GM12878 (cell line): ENCODE measurements at regions not wholly inside any gene's neighbourhood (a gene's known extent, or its start where the extent isn't known, plus 50 kb on each side); places are given as distances from the start of the nearest gene placed in this dataset.

ENCODE experiments used
- ATAC-seq: fragments of 200-7000 bp; cut with Tn5 transposase; 3 replicates; pipeline ENCODE4 v1.9.1; 2020; ENCODE audit warnings: mild to moderate bottlenecking, moderate library complexity
- BruUV-seq: library from RNA; stranded (reverse); fragments of 400-500 nt; replicated peaks from 2 replicates; lab custom pipeline; 2021; lab: Mats Ljungman, UMichigan
- CTCF ChIA-PET: fragments of 300-600 bp; sonication (Branson Sonifier 250); formaldehyde crosslinking; extraction: SDS; loops from one replicate; lab custom pipeline; 2021; ENCODE audit warnings: inconsistent platforms; lab: Yijun Ruan, JAX
- POLR2A ChIA-PET: fragments of 350-600 bp; formaldehyde crosslinking; extraction: SDS; loops from one replicate; lab custom pipeline; 2021; ENCODE audit warnings: inconsistent platforms; lab: Charles Lee
- RAD21 ChIA-PET: fragments of 300-600 bp; sonication (Branson Sonifier 250); formaldehyde crosslinking; loops from one replicate; lab custom pipeline; 2023; ENCODE audit warnings: antibody characterized with exemption; ENCODE audit not compliant: unreplicated experiment; lab: Charles Lee
- SMC1A ChIA-PET: fragments of 300-600 bp; sonication (Branson Sonifier 250); formaldehyde crosslinking; loops from one replicate; lab custom pipeline; 2023; ENCODE audit not compliant: unreplicated experiment, uncharacterized antibody; lab: Charles Lee
- DNase-seq: peaks from one replicate; pipeline ENCODE4 v3.0.0-alpha.2; 2011; ENCODE audit warnings: low read depth, low spot score
- FAIRE-seq: peaks from 3 replicates; lab custom pipeline; 2011; peaks lifted over from hg19 to GRCh38; lab: Jason Lieb, UNC
- H2AFZ ChIP-seq: 2 replicates; pipeline ENCODE4 v1.6.0; 2011; ENCODE audit warnings: low read depth, low read length, control low read depth; ENCODE audit not compliant: control insufficient read depth
- H3K27ac ChIP-seq: 2 replicates; pipeline ENCODE4 v1.5.1; 2011; ENCODE audit warnings: control low read depth; ENCODE audit not compliant: control insufficient read depth, insufficient read depth
- H3K27me3 ChIP-seq, 2 experiments: replicated peaks in 1 of 2; 2 replicates each; pipeline versions ENCODE4 v1.6.0 to v1.6.1; 2011; ENCODE audit warnings: low read length in 1 of 2; ENCODE audit not compliant: control insufficient read depth in 2 of 2, insufficient read depth in 2 of 2
- H3K36me3 ChIP-seq, 2 experiments: 2 replicates each; pipeline ENCODE4 v1.5.1; 2011; ENCODE audit warnings: low read length in 1 of 2; ENCODE audit not compliant: control insufficient read depth in 2 of 2, insufficient read depth in 2 of 2
- H3K4me1 ChIP-seq: 2 replicates; pipeline ENCODE4 v1.6.1; 2011; ENCODE audit warnings: mild to moderate bottlenecking, low read length, moderate library complexity, mixed read lengths; ENCODE audit not compliant: control insufficient read depth, insufficient read depth
- H3K4me2 ChIP-seq: 2 replicates; pipeline ENCODE4 v1.6.0; 2011; ENCODE audit warnings: control low read depth; ENCODE audit not compliant: control insufficient read depth, insufficient read depth
- H3K4me3 ChIP-seq: fragments of 200-600 bp; sonication (generic); 2 replicates; pipeline ENCODE4 v1.5.1; 2016
- H3K79me2 ChIP-seq: 2 replicates; pipeline ENCODE4 v1.6.0; 2011; ENCODE audit warnings: low read length; ENCODE audit not compliant: control insufficient read depth, insufficient read depth
- H3K9ac ChIP-seq: 2 replicates; pipeline ENCODE4 v1.8.0; 2011; ENCODE audit warnings: low read length, control low read depth, mixed read lengths; ENCODE audit not compliant: control insufficient read depth, insufficient read depth
- H3K9me3 ChIP-seq: replicated peaks from 3 replicates; pipeline ENCODE4 v1.5.1; 2011; ENCODE audit warnings: mild to moderate bottlenecking, low read length; ENCODE audit not compliant: control insufficient read depth, insufficient read depth
- H4K20me1 ChIP-seq: 2 replicates; pipeline ENCODE4 v1.6.0; 2011; ENCODE audit not compliant: control insufficient read depth, insufficient read depth
- CHD1 ChIP-seq: IDR thresholded peaks from 2 replicates; pipeline ENCODE4 v1.6.1; 2012; ENCODE audit warnings: low read depth, low read length, improper control_type of control experiment
- ESRRA ChIP-seq: IDR thresholded peaks from 2 replicates; pipeline ENCODE4 v1.6.1; 2012; ENCODE audit warnings: mild to moderate bottlenecking, low read length, improper control_type of control experiment
- HDGF ChIP-seq: fragments of 450-650 bp; IDR thresholded peaks from 2 replicates; pipeline ENCODE4 v1.6.1; 2016; ENCODE audit warnings: antibody characterized with exemption
- NFXL1 ChIP-seq: fragments of 450-650 bp; IDR thresholded peaks from 2 replicates; pipeline ENCODE4 v1.6.1; 2017; ENCODE audit warnings: antibody characterized with exemption, mild to moderate bottlenecking, borderline replicate concordance
- NFYB ChIP-seq: IDR thresholded peaks from 2 replicates; pipeline ENCODE4 v1.6.1; 2011; ENCODE audit warnings: low read depth, mild to moderate bottlenecking, low read length, improper control_type of control experiment, moderate library complexity; ENCODE audit not compliant: insufficient read depth
- POLR2AphosphoS5 ChIP-seq: IDR thresholded peaks from 2 replicates; pipeline ENCODE4 v1.6.1; 2011; ENCODE audit warnings: mild to moderate bottlenecking, low read length, inconsistent platforms
- RB1 ChIP-seq: fragments of 450-650 bp; formaldehyde crosslinking; IDR thresholded peaks from 2 replicates; pipeline ENCODE4 v1.6.1; 2017; ENCODE audit warnings: mild to moderate bottlenecking, borderline replicate concordance
- RELB ChIP-seq: fragments of 450-650 bp; IDR thresholded peaks from 2 replicates; pipeline ENCODE4 v1.6.1; 2017; ENCODE audit warnings: low read depth, mild to moderate bottlenecking, moderate library complexity
- SMARCA5 ChIP-seq: fragments of 450-650 bp; IDR thresholded peaks from 2 replicates; pipeline ENCODE4 v1.6.1; 2017; ENCODE audit warnings: mild to moderate bottlenecking
- WRNIP1 ChIP-seq: IDR thresholded peaks from 2 replicates; pipeline ENCODE4 v1.6.1; 2011; ENCODE audit warnings: low read depth, low read length, improper control_type of control experiment, borderline replicate concordance
- ZNF207 ChIP-seq: fragments of 450-650 bp; IDR thresholded peaks from 2 replicates; pipeline ENCODE4 v1.6.1; 2014; ENCODE audit warnings: antibody characterized with exemption, mild to moderate bottlenecking, borderline replicate concordance
- WGBS: methylation state at CpG from one replicate; pipeline ENCODE4 v1.1.6; 2016; ENCODE audit warnings: low lambda C conversion rate; ENCODE audit not compliant: insufficient replicate concordance, insufficient coverage; ENCODE audit errors: missing lambda C conversion rate; 5-methylcytosine and 5-hydroxymethylcytosine counted together
- in situ Hi-C: fragments of 300-500 bp; cut with MboI; formaldehyde crosslinking; loops from 9 replicates; pipeline ENCODE4 v1.14.3; 2018; ENCODE audit warnings: mixed read lengths
- intact Hi-C: fragments of 100-400 bp; cut with micrococcal nuclease; formaldehyde crosslinking; loops from one replicate; pipeline ENCODE4 v1.14.2; 2022; ENCODE audit not compliant: unreplicated experiment
- TF ChIP-seq, protein P1 (sequence below): fragments of 450-650 bp; IDR thresholded peaks from 2 replicates; pipeline ENCODE4 v1.6.1; 2017; ENCODE audit warnings: antibody characterized with exemption, mild to moderate bottlenecking, moderate library complexity
- TF ChIP-seq, protein P2 (sequence below): IDR thresholded peaks from 2 replicates; pipeline ENCODE4 v1.6.1; 2012; ENCODE audit warnings: low read depth, low read length, improper control_type of control experiment
- TF ChIP-seq, protein P3 (sequence below): fragments of 450-650 bp; conservative IDR thresholded peaks from 2 replicates; pipeline ENCODE4 v1.6.1; 2017; ENCODE audit warnings: mild to moderate bottlenecking, moderate library complexity
- TF ChIP-seq, protein P4 (sequence below): fragments of 150-350 bp; IDR thresholded peaks from 2 replicates; pipeline ENCODE4 v1.6.1; 2016; ENCODE audit warnings: low read depth, low read length

GRCh38 chr13:105063676-105064075 is 1471.8 kb downstream of the EFNB2 start:
- in situ Hi-C loops (no loop called here), intact Hi-C loops (no loop called here)
- Histone ChIP-seq H3K27ac (no peak overlapping the region), H4K20me1 (no peaks in the 10 kb centered on the region), H3K9me3 (no peaks in the 10 kb centered on the region), H3K4me3 (no peak overlapping the region), H3K27me3 (no peaks in the 10 kb centered on the region), H3K9ac (no peak overlapping the region), H3K36me3 (no peaks in the 10 kb centered on the region), H3K4me1 (no peaks in the 10 kb centered on the region), H3K4me2 (no peak overlapping the region), H2AFZ (no peak overlapping the region), H3K79me2 (no peaks in the 10 kb centered on the region)
- CTCF ChIA-PET: no interaction called here
- RAD21 ChIA-PET: no interaction called here
- POLR2A ChIA-PET: no interaction called here
- no peak for ATAC-seq
- FAIRE-seq: no peak
- BruUV-seq: no TSS peak
- no peak for DNase-seq
- SMC1A ChIA-PET: no interaction called here
- 23% methylated on average over 5 of the region's 5 CpGs for WGBS
- TF ChIP-seq WRNIP1 (no peak), RB1 (no peak), ZNF207 (no peak), NFYB (no peak), NFXL1 (no peak), RELB (no peak), POLR2AphosphoS5 (no peak), CHD1 (no peak), HDGF (no peak), ESRRA (no peak), SMARCA5 (no peak)
- TF ChIP-seq, protein P1, sequence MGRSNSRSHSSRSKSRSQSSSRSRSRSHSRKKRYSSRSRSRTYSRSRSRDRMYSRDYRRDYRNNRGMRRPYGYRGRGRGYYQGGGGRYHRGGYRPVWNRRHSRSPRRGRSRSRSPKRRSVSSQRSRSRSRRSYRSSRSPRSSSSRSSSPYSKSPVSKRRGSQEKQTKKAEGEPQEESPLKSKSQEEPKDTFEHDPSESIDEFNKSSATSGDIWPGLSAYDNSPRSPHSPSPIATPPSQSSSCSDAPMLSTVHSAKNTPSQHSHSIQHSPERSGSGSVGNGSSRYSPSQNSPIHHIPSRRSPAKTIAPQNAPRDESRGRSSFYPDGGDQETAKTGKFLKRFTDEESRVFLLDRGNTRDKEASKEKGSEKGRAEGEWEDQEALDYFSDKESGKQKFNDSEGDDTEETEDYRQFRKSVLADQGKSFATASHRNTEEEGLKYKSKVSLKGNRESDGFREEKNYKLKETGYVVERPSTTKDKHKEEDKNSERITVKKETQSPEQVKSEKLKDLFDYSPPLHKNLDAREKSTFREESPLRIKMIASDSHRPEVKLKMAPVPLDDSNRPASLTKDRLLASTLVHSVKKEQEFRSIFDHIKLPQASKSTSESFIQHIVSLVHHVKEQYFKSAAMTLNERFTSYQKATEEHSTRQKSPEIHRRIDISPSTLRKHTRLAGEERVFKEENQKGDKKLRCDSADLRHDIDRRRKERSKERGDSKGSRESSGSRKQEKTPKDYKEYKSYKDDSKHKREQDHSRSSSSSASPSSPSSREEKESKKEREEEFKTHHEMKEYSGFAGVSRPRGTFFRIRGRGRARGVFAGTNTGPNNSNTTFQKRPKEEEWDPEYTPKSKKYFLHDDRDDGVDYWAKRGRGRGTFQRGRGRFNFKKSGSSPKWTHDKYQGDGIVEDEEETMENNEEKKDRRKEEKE: no peak
- TF ChIP-seq, protein P2, sequence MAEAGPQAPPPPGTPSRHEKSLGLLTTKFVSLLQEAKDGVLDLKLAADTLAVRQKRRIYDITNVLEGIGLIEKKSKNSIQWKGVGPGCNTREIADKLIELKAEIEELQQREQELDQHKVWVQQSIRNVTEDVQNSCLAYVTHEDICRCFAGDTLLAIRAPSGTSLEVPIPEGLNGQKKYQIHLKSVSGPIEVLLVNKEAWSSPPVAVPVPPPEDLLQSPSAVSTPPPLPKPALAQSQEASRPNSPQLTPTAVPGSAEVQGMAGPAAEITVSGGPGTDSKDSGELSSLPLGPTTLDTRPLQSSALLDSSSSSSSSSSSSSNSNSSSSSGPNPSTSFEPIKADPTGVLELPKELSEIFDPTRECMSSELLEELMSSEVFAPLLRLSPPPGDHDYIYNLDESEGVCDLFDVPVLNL: no peak
- TF ChIP-seq, protein P3, sequence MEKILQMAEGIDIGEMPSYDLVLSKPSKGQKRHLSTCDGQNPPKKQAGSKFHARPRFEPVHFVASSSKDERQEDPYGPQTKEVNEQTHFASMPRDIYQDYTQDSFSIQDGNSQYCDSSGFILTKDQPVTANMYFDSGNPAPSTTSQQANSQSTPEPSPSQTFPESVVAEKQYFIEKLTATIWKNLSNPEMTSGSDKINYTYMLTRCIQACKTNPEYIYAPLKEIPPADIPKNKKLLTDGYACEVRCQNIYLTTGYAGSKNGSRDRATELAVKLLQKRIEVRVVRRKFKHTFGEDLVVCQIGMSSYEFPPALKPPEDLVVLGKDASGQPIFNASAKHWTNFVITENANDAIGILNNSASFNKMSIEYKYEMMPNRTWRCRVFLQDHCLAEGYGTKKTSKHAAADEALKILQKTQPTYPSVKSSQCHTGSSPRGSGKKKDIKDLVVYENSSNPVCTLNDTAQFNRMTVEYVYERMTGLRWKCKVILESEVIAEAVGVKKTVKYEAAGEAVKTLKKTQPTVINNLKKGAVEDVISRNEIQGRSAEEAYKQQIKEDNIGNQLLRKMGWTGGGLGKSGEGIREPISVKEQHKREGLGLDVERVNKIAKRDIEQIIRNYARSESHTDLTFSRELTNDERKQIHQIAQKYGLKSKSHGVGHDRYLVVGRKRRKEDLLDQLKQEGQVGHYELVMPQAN: no peak
- TF ChIP-seq, protein P4, sequence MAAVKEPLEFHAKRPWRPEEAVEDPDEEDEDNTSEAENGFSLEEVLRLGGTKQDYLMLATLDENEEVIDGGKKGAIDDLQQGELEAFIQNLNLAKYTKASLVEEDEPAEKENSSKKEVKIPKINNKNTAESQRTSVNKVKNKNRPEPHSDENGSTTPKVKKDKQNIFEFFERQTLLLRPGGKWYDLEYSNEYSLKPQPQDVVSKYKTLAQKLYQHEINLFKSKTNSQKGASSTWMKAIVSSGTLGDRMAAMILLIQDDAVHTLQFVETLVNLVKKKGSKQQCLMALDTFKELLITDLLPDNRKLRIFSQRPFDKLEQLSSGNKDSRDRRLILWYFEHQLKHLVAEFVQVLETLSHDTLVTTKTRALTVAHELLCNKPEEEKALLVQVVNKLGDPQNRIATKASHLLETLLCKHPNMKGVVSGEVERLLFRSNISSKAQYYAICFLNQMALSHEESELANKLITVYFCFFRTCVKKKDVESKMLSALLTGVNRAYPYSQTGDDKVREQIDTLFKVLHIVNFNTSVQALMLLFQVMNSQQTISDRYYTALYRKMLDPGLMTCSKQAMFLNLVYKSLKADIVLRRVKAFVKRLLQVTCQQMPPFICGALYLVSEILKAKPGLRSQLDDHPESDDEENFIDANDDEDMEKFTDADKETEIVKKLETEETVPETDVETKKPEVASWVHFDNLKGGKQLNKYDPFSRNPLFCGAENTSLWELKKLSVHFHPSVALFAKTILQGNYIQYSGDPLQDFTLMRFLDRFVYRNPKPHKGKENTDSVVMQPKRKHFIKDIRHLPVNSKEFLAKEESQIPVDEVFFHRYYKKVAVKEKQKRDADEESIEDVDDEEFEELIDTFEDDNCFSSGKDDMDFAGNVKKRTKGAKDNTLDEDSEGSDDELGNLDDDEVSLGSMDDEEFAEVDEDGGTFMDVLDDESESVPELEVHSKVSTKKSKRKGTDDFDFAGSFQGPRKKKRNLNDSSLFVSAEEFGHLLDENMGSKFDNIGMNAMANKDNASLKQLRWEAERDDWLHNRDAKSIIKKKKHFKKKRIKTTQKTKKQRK: no peak
